IMR-90 (cell line): ENCODE measurements at regions not wholly inside any gene's neighbourhood (a gene's known extent, or its start where the extent isn't known, plus 50 kb on each side); places are given as distances from the start of the nearest gene placed in this dataset.

Experiments used
- ATAC-seq: fragments of 200-7000 bp; cut with Tn5 transposase; 2 replicates; pipeline ENCODE4 v1.9.1; 2020; ENCODE audit warnings: low read depth, mild to moderate bottlenecking, moderate library complexity
- BruUV-seq: library from RNA; stranded (reverse); fragments of 400-500 nt; replicated peaks from 2 replicates; lab custom pipeline; 2021; lab: Mats Ljungman, UMichigan
- CTCF ChIA-PET: fragments of 300-600 bp; formaldehyde crosslinking; extraction: SDS; loops from one replicate; lab custom pipeline; 2021; ENCODE audit warnings: antibody characterized with exemption; lab: Yijun Ruan, JAX
- POLR2A ChIA-PET: fragments of 300-600 bp; sonication (Branson Sonifier 250); formaldehyde crosslinking; loops from one replicate; lab custom pipeline; 2022; ENCODE audit warnings: antibody characterized with exemption; ENCODE audit not compliant: unreplicated experiment; lab: Charles Lee
- DNase-seq: peaks from one replicate; pipeline ENCODE4 v3.0.0; 2013
- H2AFZ ChIP-seq: replicated peaks from 2 replicates; pipeline ENCODE3; 2013; ENCODE audit warnings: low read length, mild to moderate bottlenecking; ENCODE audit not compliant: poor library complexity
- H2AK5ac ChIP-seq: 2 replicates; pipeline ENCODE4 v1.6.1; 2013; ENCODE audit warnings: low read depth, low read length, inconsistent platforms
- H2AK9ac ChIP-seq: replicated peaks from 2 replicates; pipeline ENCODE3; 2013; ENCODE audit warnings: mild to moderate bottlenecking, low read depth, low read length, moderate library complexity; ENCODE audit not compliant: poor library complexity
- H2BK120ac ChIP-seq: 2 replicates; pipeline ENCODE4 v1.6.1; 2013; ENCODE audit warnings: low read depth, low read length, inconsistent platforms
- H2BK15ac ChIP-seq: 3 replicates; pipeline ENCODE4 v1.6.1; 2013; ENCODE audit warnings: low read depth, low read length, inconsistent platforms
- H2BK20ac ChIP-seq: 2 replicates; pipeline ENCODE4 v1.6.1; 2013; ENCODE audit warnings: low read depth, mild to moderate bottlenecking, inconsistent platforms, low read length, moderate library complexity
- H2BK5ac ChIP-seq: 2 replicates; pipeline ENCODE4 v1.6.1; 2013; ENCODE audit warnings: mild to moderate bottlenecking, low read depth, low read length, inconsistent platforms; ENCODE audit not compliant: poor library complexity, severe bottlenecking
- H3K14ac ChIP-seq: replicated peaks from 2 replicates; pipeline ENCODE4 v1.6.1; 2013; ENCODE audit warnings: low read depth, low read length, inconsistent platforms
- H3K18ac ChIP-seq: 2 replicates; pipeline ENCODE4 v1.6.1; 2013; ENCODE audit warnings: low read depth, low read length, control low read depth
- H3K23ac ChIP-seq: 2 replicates; pipeline ENCODE4 v1.6.1; 2013; ENCODE audit warnings: low read depth, low read length, inconsistent platforms
- H3K27ac ChIP-seq: 2 replicates; pipeline ENCODE4 v1.5.1; 2013; ENCODE audit warnings: mild to moderate bottlenecking, control low read depth, low read length; ENCODE audit not compliant: insufficient read depth
- H3K27me3 ChIP-seq: 2 replicates; pipeline ENCODE4 v1.6.1; 2013; ENCODE audit warnings: low read length; ENCODE audit not compliant: control insufficient read depth, insufficient read depth
- H3K36me3 ChIP-seq: 2 replicates; pipeline ENCODE4 v1.6.1; 2013; ENCODE audit warnings: low read length, mixed read lengths; ENCODE audit not compliant: control insufficient read depth, insufficient read depth
- H3K4ac ChIP-seq: 2 replicates; pipeline ENCODE4 v1.6.1; 2013; ENCODE audit warnings: low read depth, low read length, inconsistent platforms
- H3K4me1 ChIP-seq: 2 replicates; pipeline ENCODE4 v1.6.1; 2013; ENCODE audit warnings: low read length, mixed read lengths; ENCODE audit not compliant: control insufficient read depth, insufficient read depth
- H3K4me2 ChIP-seq: 2 replicates; pipeline ENCODE4 v1.6.1; 2013; ENCODE audit warnings: low read depth, mild to moderate bottlenecking, control low read depth, low read length, moderate library complexity
- H3K4me3 ChIP-seq: 2 replicates; pipeline ENCODE4 v1.5.1; 2013; ENCODE audit warnings: low read depth, mild to moderate bottlenecking, control low read depth, low read length, moderate library complexity; ENCODE audit not compliant: insufficient read depth
- H3K56ac ChIP-seq: 2 replicates; pipeline ENCODE4 v1.6.1; 2013; ENCODE audit warnings: low read length, inconsistent platforms; ENCODE audit not compliant: insufficient read depth; ENCODE audit errors: extremely low read depth
- H3K79me1 ChIP-seq, 2 experiments: 2 replicates each; pipeline ENCODE4 v1.6.1; 2013; ENCODE audit warnings: low read length in 2 of 2, inconsistent platforms in 1 of 2, low read depth in 1 of 2
- H3K9ac ChIP-seq: 2 replicates; pipeline ENCODE4 v1.6.1; 2013; ENCODE audit warnings: low read depth, low read length, control low read depth
- H3K9me1 ChIP-seq: 2 replicates; pipeline ENCODE4 v1.6.1; 2013; ENCODE audit warnings: low read length, inconsistent platforms; ENCODE audit not compliant: insufficient read depth
- H3K9me3 ChIP-seq: 2 replicates; pipeline ENCODE4 v1.6.1; 2013; ENCODE audit warnings: low read length; ENCODE audit not compliant: control insufficient read depth, insufficient read depth
- H4K20me1 ChIP-seq: 2 replicates; pipeline ENCODE4 v1.6.1; 2013; ENCODE audit warnings: low read length, inconsistent platforms; ENCODE audit not compliant: insufficient read depth
- H4K5ac ChIP-seq: 2 replicates; pipeline ENCODE4 v1.6.1; 2013; ENCODE audit warnings: mild to moderate bottlenecking, low read depth, low read length, control low read depth
- H4K8ac ChIP-seq, 2 experiments: 2 replicates each; pipeline ENCODE4 v1.6.1; 2013; ENCODE audit warnings: low read depth in 2 of 2, low read length in 2 of 2, control low read depth in 1 of 2, inconsistent platforms in 1 of 2
- H4K91ac ChIP-seq: 2 replicates; pipeline ENCODE4 v1.6.1; 2013; ENCODE audit warnings: low read depth, low read length, inconsistent platforms; ENCODE audit not compliant: insufficient read depth
- BHLHE40 ChIP-seq: fragments of 150-350 bp; IDR thresholded peaks from 2 replicates; pipeline ENCODE4 v1.6.1; 2016; ENCODE audit warnings: mild to moderate bottlenecking, low read depth, low read length
- CEBPB ChIP-seq: IDR thresholded peaks from 2 replicates; pipeline ENCODE4 v1.6.1; 2012; ENCODE audit warnings: low read depth, low read length, improper control_type of control experiment
- FOS ChIP-seq: fragments of 150-350 bp; IDR thresholded peaks from 2 replicates; pipeline ENCODE4 v1.6.1; 2016; ENCODE audit warnings: low read depth, low read length
- MAZ ChIP-seq: IDR thresholded peaks from 2 replicates; pipeline ENCODE4 v1.6.1; 2012; ENCODE audit warnings: low read depth, mild to moderate bottlenecking, low read length, improper control_type of control experiment, moderate library complexity, borderline replicate concordance
- NFE2L2 ChIP-seq: fragments of 150-350 bp; IDR thresholded peaks from 2 replicates; pipeline ENCODE4 v1.6.1; 2016; ENCODE audit warnings: low read depth, mild to moderate bottlenecking, low read length
- RAD21 ChIP-seq: IDR thresholded peaks from 2 replicates; pipeline ENCODE4 v1.6.1; 2012; ENCODE audit warnings: low read length, improper control_type of control experiment
- SMC3 ChIP-seq: fragments of 150-350 bp; IDR thresholded peaks from 2 replicates; pipeline ENCODE4 v1.6.1; 2016; ENCODE audit warnings: low read depth, mild to moderate bottlenecking, antibody characterized with exemption, low read length, moderate library complexity
- WGBS, 2 experiments: methylation state at CpG; one replicate each; pipeline versions ENCODE4 v1.1.5 to v1.1.7; 2013; ENCODE audit warnings: missing lambda C conversion rate in 2 of 2; ENCODE audit not compliant: insufficient read length in 1 of 2; ENCODE audit errors: extremely low coverage in 2 of 2; 5-methylcytosine and 5-hydroxymethylcytosine counted together
- dilution Hi-C: fragments of 300-500 bp; cut with HindIII; formaldehyde crosslinking; loops from one replicate; pipeline ENCODE4 v1.14.3; 2018; ENCODE audit warnings: low sequenced_read_pairs; ENCODE audit not compliant: unreplicated experiment
- in situ Hi-C: fragments of 300-500 bp; cut with MboI; formaldehyde crosslinking; loops from 3 replicates; pipeline ENCODE4 v1.14.3; 2019; ENCODE audit warnings: low sequenced_read_pairs, inconsistent platforms, mixed read lengths
- intact Hi-C: fragments of 100-400 bp; cut with micrococcal nuclease; formaldehyde crosslinking; loops from 2 replicates; pipeline ENCODE4 v1.10.0; 2022
- TF ChIP-seq, protein P1 (sequence below): fragments of 150-350 bp; IDR thresholded peaks from 2 replicates; pipeline ENCODE4 v1.6.1; 2017; ENCODE audit warnings: mild to moderate bottlenecking, antibody characterized with exemption, low read length, low read depth

DNA sequence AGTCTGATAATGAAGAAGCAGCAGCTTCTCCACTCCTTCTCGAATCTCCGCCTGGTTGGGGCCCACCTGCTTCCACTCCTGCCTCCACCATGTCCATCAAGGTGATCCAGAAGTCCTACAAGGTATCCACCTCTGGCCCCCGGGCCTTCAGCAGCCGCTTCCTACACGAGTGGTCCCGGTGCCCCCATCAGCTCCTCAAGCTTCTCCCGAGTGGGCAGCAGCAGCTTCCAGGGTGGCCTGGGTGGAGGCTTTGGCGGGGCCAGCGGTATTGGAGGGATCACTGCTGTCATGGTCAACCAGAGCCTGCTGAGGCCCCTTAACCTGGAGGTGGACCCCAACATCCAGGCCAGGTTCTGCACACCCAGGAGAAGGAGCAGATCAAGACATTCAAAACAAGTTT lies 381.0 kb upstream of the USP15 start:
- H4K5ac ChIP-seq, result no peak overlapping the region
- no peak for ATAC-seq
- DNase-seq, result no peak
- intact Hi-C loops (no loop called here), in situ Hi-C loops (no loop called here), dilution Hi-C loops (no loop called here)
- ChIA-PET CTCF (no interaction called here), POLR2A (no interaction called here)
- no peak overlapping the region for H3K27ac ChIP-seq
- H3K4me3 ChIP-seq, result no peak overlapping the region
- H2BK5ac ChIP-seq, result no peak overlapping the region
- no peak overlapping the region for H3K56ac ChIP-seq
- no peak overlapping the region for H4K8ac ChIP-seq
- no peak overlapping the region for H2BK20ac ChIP-seq
- H3K79me1 ChIP-seq, result no peaks in the 10 kb centered on the region
- H3K9ac ChIP-seq, result no peak overlapping the region
- TF ChIP-seq FOS (no peak), MAZ (no peak), BHLHE40 (no peak), NFE2L2 (no peak), CEBPB (no peak), SMC3 (no peak), RAD21 (no peak)
- TF ChIP-seq, protein P1, sequence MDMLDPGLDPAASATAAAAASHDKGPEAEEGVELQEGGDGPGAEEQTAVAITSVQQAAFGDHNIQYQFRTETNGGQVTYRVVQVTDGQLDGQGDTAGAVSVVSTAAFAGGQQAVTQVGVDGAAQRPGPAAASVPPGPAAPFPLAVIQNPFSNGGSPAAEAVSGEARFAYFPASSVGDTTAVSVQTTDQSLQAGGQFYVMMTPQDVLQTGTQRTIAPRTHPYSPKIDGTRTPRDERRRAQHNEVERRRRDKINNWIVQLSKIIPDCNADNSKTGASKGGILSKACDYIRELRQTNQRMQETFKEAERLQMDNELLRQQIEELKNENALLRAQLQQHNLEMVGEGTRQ, result no peak
- H3K4ac ChIP-seq, result no peak overlapping the region
- no peak overlapping the region for H2AK9ac ChIP-seq
- H4K91ac ChIP-seq, result no peak overlapping the region
- no peaks in the 10 kb centered on the region for H3K27me3 ChIP-seq
- no peaks in the 10 kb centered on the region for H3K4me1 ChIP-seq
- no peak overlapping the region for H3K14ac ChIP-seq
- H4K20me1 ChIP-seq, result no peaks in the 10 kb centered on the region
- H2BK15ac ChIP-seq, result no peak overlapping the region
- peaks cover 13% of the 10 kb centered on the region for H3K9me3 ChIP-seq
- BruUV-seq, result no TSS peak
- H3K9me1 ChIP-seq, result no peaks in the 10 kb centered on the region
- WGBS, 2 experiments, result no CpG with 5 or more reads among the region's 9 CpGs
- H2BK120ac ChIP-seq, result no peak overlapping the region
- H3K23ac ChIP-seq, result no peak overlapping the region
- H2AFZ ChIP-seq, result no peak overlapping the region
- no peak overlapping the region for H2AK5ac ChIP-seq
- H3K18ac ChIP-seq, result no peak overlapping the region
- no peaks in the 10 kb centered on the region for H3K36me3 ChIP-seq
- H3K4me2 ChIP-seq, result no peak overlapping the region
